Liver (tissue), 8 donors: ENCODE measurements at regions not wholly inside any gene's neighbourhood (a gene's known extent, or its start where the extent isn't known, plus 50 kb on each side); places are given as distances from the start of the nearest gene placed in this dataset.
"Not testable (repeated sequence)": the region's sequence is repeated elsewhere in the genome, so short reads cannot be mapped to it uniquely, and the experiment has no call there.

Experiments used
- DNase-seq: peaks from one replicate; pipeline ENCODE4 v3.0.0-alpha.2; 2017; ENCODE audit warnings: low spot score
- H3K27ac ChIP-seq, 2 donors: one replicate each; pipeline ENCODE4 v1.7.0; 2013; ENCODE audit warnings: inconsistent platforms in 2 of 2, low read length in 2 of 2, control low read depth in 1 of 2, low read depth in 1 of 2, mild to moderate bottlenecking in 1 of 2
- H3K27me3 ChIP-seq, 4 donors: one replicate each; pipeline versions ENCODE4 v1.6.1 to v1.7.0; 2013; ENCODE audit warnings: low read length in 3 of 4, inconsistent platforms in 1 of 4, mild to moderate bottlenecking in 1 of 4, moderate library complexity in 1 of 4; ENCODE audit not compliant: control insufficient read depth in 4 of 4, insufficient read depth in 4 of 4
- H3K36me3 ChIP-seq, 4 donors: one replicate each; pipeline versions ENCODE4 v1.6.1 to v1.7.0; 2013; ENCODE audit warnings: low read length in 3 of 4, mild to moderate bottlenecking in 3 of 4, low read depth in 1 of 4, moderate library complexity in 1 of 4; ENCODE audit not compliant: control insufficient read depth in 4 of 4, insufficient read depth in 3 of 4
- H3K4me1 ChIP-seq, 4 donors: one replicate each; pipeline versions ENCODE4 v1.6.1 to v1.7.0; 2013; ENCODE audit warnings: low read length in 3 of 4, mild to moderate bottlenecking in 3 of 4, moderate library complexity in 1 of 4; ENCODE audit not compliant: control insufficient read depth in 4 of 4, insufficient read depth in 4 of 4
- H3K4me3 ChIP-seq, 3 donors: one replicate each; pipeline versions ENCODE4 v1.6.1 to v1.7.0; 2013; ENCODE audit warnings: low read length in 3 of 3, control low read depth in 1 of 3, low read depth in 1 of 3, mild to moderate bottlenecking in 1 of 3
- H3K9ac ChIP-seq, 2 donors: one replicate each; pipeline ENCODE4 v1.7.0; 2013; ENCODE audit warnings: low read length in 2 of 2, mild to moderate bottlenecking in 2 of 2, moderate library complexity in 2 of 2, control low read depth in 1 of 2, low read depth in 1 of 2
- H3K9me3 ChIP-seq, 4 donors: one replicate each; pipeline versions ENCODE4 v1.6.1 to v1.7.0; 2013; ENCODE audit warnings: low read length in 3 of 4; ENCODE audit not compliant: control insufficient read depth in 4 of 4
- EGR1 ChIP-seq, 2 donors: IDR thresholded peaks; 2 replicates each; pipeline ENCODE4 v1.6.1; 2016 to 2018; ENCODE audit warnings: antibody characterized with exemption in 2 of 2, low read depth in 2 of 2
- FOXA2 ChIP-seq: IDR thresholded peaks from 2 replicates; pipeline ENCODE4 v1.6.1; 2016; ENCODE audit warnings: antibody characterized with exemption
- HNF4A ChIP-seq, 2 donors: conservative IDR thresholded peaks; 2 replicates each; pipeline ENCODE4 v1.6.1; 2016; ENCODE audit warnings: antibody characterized with exemption in 2 of 2, mild to moderate bottlenecking in 2 of 2
- HNF4G ChIP-seq: IDR thresholded peaks from 2 replicates; pipeline ENCODE4 v1.6.1; 2016; ENCODE audit warnings: antibody characterized with exemption
- JUND ChIP-seq, 2 donors: IDR thresholded peaks; 2 replicates each; pipeline ENCODE4 v1.6.1; 2016; ENCODE audit warnings: antibody characterized with exemption in 2 of 2
- NR2F2 ChIP-seq: IDR thresholded peaks from 2 replicates; pipeline ENCODE4 v1.6.1; 2016; ENCODE audit warnings: antibody characterized with exemption
- RAD21 ChIP-seq, 2 donors: IDR thresholded peaks; 2 replicates each; pipeline ENCODE4 v1.6.1; 2016; ENCODE audit warnings: antibody characterized with exemption in 2 of 2, mild to moderate bottlenecking in 2 of 2
- RXRA ChIP-seq, 2 donors: IDR thresholded peaks; 2 replicates each; pipeline ENCODE4 v1.6.1; 2017 to 2018; ENCODE audit warnings: antibody characterized with exemption in 2 of 2, mild to moderate bottlenecking in 1 of 2
- SP1 ChIP-seq: IDR thresholded peaks from 2 replicates; pipeline ENCODE4 v1.6.1; 2018; ENCODE audit warnings: antibody characterized with exemption, mild to moderate bottlenecking
- TAF1 ChIP-seq: conservative IDR thresholded peaks from 2 replicates; pipeline ENCODE4 v1.6.1; 2016; ENCODE audit warnings: antibody characterized with exemption, mild to moderate bottlenecking
- WGBS: extraction: QIAGEN DNeasy Blood & Tissue Kit; methylation state at CpG from one replicate; pipeline ENCODE4 v1.1.7; 2013; 5-methylcytosine and 5-hydroxymethylcytosine counted together
- TF ChIP-seq, protein P1 (sequence below): IDR thresholded peaks from 2 replicates; pipeline ENCODE4 v1.6.1; 2016; ENCODE audit warnings: antibody characterized with exemption
- TF ChIP-seq, protein P2 (sequence below): fragments of 150-350 bp; IDR thresholded peaks from 2 replicates; pipeline ENCODE4 v1.5.1; 2017; ENCODE audit warnings: improper control_type of control experiment, low read depth, low read length; ENCODE audit not compliant: missing input control
- TF ChIP-seq, protein P3 (sequence below): IDR thresholded peaks from 2 replicates; pipeline ENCODE4 v1.6.1; 2016; ENCODE audit warnings: antibody characterized with exemption
- donor health status: healthy.
- donor health status: healthy.
- donor health status: healthy.
- donor health status: healthy.
- donor health status: healthy.

DNA sequence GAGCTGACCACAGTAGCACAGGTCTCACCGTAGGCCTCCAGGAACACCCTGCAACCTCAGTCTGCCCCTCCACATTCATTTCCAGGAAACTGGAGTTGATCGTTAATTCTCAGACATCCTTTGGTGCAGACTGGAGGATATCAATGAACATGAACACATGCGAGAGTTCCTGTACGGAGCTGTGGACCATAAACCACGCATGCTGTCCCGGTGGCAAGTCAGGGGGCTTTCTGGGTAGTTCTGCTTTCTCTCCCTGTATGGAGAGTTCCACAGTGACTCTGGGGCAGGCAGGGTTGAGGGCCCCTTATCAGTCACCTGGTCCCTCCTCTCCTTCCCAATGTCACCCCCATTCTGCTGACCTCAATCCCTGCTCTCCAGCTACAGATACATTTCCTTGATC, 55.5 kb upstream of the URI1 start:
- Histone ChIP-seq H3K27me3 (peaks cover 0 to 4% (median 0%) of the 10 kb centered on the region in 4 donors), H3K36me3 (no peaks in the 10 kb centered on the region), H3K4me1 (no peaks in the 10 kb centered on the region), H3K27ac (no peak overlapping the region), H3K9ac (no peak overlapping the region), H3K9me3 (no peaks in the 10 kb centered on the region), H3K4me3 (no peak overlapping the region)
- no peak for DNase-seq
- WGBS, result 77% methylated on average over 6 of the region's 6 CpGs
- TF ChIP-seq NR2F2 (no peak), RAD21 (IDR thresholded peaks at IDR 0.05) (no peak), HNF4G (no peak), JUND (IDR thresholded peaks at IDR 0.05) (no peak), FOXA2 (no peak), TAF1 (no peak), HNF4A (conservative IDR thresholded peaks at IDR 0.05) (no peak), RXRA (IDR thresholded peaks at IDR 0.05) (no peak)
- TF ChIP-seq, protein P1, sequence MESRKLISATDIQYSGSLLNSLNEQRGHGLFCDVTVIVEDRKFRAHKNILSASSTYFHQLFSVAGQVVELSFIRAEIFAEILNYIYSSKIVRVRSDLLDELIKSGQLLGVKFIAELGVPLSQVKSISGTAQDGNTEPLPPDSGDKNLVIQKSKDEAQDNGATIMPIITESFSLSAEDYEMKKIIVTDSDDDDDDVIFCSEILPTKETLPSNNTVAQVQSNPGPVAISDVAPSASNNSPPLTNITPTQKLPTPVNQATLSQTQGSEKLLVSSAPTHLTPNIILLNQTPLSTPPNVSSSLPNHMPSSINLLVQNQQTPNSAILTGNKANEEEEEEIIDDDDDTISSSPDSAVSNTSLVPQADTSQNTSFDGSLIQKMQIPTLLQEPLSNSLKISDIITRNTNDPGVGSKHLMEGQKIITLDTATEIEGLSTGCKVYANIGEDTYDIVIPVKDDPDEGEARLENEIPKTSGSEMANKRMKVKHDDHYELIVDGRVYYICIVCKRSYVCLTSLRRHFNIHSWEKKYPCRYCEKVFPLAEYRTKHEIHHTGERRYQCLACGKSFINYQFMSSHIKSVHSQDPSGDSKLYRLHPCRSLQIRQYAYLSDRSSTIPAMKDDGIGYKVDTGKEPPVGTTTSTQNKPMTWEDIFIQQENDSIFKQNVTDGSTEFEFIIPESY, result no peak
- TF ChIP-seq, protein P2, sequence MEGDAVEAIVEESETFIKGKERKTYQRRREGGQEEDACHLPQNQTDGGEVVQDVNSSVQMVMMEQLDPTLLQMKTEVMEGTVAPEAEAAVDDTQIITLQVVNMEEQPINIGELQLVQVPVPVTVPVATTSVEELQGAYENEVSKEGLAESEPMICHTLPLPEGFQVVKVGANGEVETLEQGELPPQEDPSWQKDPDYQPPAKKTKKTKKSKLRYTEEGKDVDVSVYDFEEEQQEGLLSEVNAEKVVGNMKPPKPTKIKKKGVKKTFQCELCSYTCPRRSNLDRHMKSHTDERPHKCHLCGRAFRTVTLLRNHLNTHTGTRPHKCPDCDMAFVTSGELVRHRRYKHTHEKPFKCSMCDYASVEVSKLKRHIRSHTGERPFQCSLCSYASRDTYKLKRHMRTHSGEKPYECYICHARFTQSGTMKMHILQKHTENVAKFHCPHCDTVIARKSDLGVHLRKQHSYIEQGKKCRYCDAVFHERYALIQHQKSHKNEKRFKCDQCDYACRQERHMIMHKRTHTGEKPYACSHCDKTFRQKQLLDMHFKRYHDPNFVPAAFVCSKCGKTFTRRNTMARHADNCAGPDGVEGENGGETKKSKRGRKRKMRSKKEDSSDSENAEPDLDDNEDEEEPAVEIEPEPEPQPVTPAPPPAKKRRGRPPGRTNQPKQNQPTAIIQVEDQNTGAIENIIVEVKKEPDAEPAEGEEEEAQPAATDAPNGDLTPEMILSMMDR, result no peak
- TF ChIP-seq, protein P3, sequence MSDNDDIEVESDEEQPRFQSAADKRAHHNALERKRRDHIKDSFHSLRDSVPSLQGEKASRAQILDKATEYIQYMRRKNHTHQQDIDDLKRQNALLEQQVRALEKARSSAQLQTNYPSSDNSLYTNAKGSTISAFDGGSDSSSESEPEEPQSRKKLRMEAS, result no peak

DNA sequence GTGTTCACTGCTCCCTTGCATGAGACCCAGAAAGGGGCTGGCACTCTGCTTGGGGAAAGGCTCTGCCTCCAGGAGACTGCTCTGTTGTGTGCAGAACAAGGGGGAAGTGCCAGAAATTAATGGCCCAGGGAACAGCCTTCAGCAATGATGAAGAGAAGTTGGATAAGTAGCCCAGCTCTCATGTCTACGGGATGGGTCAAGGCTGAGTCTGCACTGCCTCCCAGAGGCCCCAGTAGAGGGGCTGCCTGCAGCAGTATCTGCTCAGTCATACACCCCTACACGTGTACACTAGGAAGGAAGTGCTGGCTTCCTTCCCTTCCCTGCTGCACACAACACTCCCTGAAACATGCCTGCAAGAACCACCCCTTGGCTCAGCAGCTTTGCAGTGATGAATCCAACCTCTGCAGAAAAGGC, 54.6 kb upstream of the URI1 start:
- Histone ChIP-seq H3K9me3 (no peaks in the 10 kb centered on the region), H3K36me3 (no peaks in the 10 kb centered on the region), H3K27ac (no peak overlapping the region), H3K4me1 (no peaks in the 10 kb centered on the region), H3K9ac (no peak overlapping the region), H3K27me3 (peaks cover 0 to 4% (median 0%) of the 10 kb centered on the region in 4 donors), H3K4me3 (no peak overlapping the region)
- no peak for DNase-seq
- WGBS, result 21% methylated on average over 2 of the region's 2 CpGs
- TF ChIP-seq TAF1, result no peak
- TF ChIP-seq EGR1 (IDR thresholded peaks at IDR 0.05; ENCODE audit: low read depth in 2 of 2), result no peak
- no peak for TF ChIP-seq SP1
- TF ChIP-seq RAD21 (IDR thresholded peaks at IDR 0.05), result peak in 1 of 2 donors; percentile 33
- TF ChIP-seq, protein P2, result peak; percentile 4
- TF ChIP-seq HNF4A (conservative IDR thresholded peaks at IDR 0.05), result no peak
- TF ChIP-seq JUND (IDR thresholded peaks at IDR 0.05), result no peak

DNA sequence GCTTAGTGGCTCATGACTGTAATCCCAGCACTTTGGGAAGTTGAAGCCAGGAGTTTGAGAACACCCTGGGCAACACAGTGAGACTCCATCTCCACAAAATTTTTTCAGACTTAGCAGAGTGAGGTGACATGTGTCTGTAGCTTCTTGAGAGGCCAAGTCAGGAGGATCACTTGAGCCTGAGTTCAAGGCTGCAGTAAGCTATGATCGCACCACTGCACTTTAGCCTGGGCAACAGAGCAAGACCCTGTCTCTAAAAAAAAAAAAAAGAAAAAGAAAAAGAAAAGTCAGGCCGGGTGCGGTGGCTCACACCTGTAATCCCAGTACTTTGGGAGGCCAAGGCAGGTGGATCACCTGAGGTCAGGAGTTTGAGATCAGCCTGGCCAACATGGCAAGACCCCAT, 54.0 kb upstream of the URI1 start:
- not testable (repeated sequence) for H3K9me3 ChIP-seq, H3K36me3 ChIP-seq, H3K27ac ChIP-seq, H3K4me3 ChIP-seq, H3K4me1 ChIP-seq, DNase-seq, H3K27me3 ChIP-seq, H3K9ac ChIP-seq
- 91% methylated on average over 3 of the region's 3 CpGs for WGBS
